Activated CD8-positive, alpha-beta memory T cell treated with anti-CD3 and anti-CD28 coated beads, Interleukin-2, amount 50 U/mL, for 4 hours (primary cell): ENCODE measurements at regions not wholly inside any gene's neighbourhood (a gene's known extent, or its start where the extent isn't known, plus 50 kb on each side); places are given as distances from the start of the nearest gene placed in this dataset.
"Not testable (repeated sequence)": the region's sequence is repeated elsewhere in the genome, so short reads cannot be mapped to it uniquely, and the experiment has no call there.

ENCODE experiments used
- DNase-seq: peaks from one replicate; pipeline ENCODE4 v3.0.0-alpha.2; 2020

DNA sequence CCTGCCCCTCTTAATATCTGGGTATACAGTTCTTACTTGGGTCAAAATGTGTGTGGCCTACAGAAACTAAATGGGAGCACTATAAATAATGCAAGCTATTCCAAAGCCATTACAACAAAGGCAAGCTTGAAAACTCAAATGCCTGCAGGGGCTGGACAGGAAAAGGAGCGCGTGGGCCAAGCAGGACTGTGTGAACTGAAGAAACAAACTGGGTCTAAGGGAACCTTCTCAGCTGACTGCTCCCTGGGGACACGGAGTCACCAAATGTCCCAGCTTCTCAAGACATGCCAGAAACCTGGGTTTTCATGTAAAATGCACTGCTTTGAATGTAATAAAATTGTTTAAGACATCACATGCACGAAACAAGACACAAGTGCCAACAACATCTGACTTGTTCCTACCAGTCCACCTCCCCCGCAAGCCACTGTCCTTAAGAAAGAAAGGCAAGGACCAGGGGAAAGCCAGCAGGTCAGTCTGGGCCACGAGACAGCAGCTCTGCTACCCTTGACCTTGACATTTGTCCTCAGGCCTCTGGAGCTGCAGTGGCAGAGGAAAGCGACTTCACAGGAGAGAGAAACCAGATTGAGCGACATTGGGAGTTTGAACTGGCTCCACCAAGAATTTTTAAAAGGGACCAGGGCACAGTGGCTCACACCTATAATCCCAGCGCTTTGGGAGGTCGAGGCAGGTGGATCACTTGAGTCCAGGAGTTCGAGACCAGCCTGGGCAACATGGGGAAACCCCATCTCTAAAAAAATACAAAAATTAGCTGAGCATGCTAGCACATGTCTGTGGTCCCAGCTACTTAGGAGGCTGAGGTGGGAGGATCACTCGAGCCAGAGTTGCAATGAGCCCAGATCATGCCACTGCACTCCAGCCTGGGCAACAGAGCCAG lies 89.7 kb upstream of the SH3BP4 start:
- DNase-seq, result no peak

DNA sequence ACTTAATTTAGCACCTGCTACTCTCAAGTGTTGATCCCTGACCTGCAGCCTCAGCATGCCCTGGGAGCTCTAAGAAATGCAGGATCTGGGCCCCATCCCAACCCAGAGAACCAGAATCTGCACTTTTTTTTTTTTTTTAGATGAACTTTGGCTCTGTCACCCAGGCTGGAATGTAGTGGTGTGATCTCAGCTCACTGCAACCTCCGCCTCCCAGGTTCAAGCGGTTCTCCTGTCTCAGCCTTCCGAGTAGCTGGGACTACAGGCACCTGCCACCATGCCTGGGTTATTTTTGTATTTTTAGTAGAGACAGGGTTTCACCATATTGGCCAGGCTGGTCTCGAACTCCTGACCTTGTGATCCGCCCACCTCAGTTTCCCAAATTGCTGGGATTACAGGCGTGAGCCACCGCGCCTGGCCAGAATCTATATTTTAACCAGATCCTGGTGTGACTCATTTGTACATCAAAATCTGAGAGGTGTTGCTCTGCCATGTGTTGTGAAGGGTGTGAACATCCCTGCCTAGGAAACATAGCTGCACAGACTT lies 92.4 kb upstream of the SH3BP4 start:
- not testable (repeated sequence) for DNase-seq

- no peak for DNase-seq
Observed at GRCh38 chr2:234858790-234859329, 93.0 kb upstream of the SH3BP4 start.

GRCh38 chr2:234858145-234858544 lies 93.7 kb upstream of the SH3BP4 start:
- DNase-seq, result no peak

GRCh38 chr2:234853729-234854128 lies 98.1 kb upstream of the SH3BP4 start:
- DNase-seq, result no peak

- DNase-seq, result no peak
Observed at GRCh38 chr2:234852941-234853340, 98.9 kb upstream of the SH3BP4 start.

DNA sequence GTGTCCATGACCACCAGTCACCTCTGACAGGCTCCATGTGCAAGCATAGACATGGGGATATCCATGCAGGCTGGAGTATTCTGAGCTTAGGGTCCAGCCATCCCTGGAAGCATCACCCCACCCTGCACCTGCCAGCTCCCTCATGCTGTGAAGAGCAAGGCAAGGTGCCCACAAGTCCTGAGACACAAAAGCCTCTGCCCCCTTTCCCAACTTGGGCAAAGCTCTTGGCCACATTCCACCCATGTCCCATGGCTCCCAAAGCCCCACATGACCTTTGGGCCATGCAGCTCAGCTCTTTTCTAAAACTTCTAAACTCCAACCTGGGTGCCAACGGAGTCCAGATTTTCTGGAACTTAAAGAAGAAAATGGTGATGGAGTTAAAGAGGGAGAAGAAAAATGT lies 99.8 kb upstream of the SH3BP4 start:
- DNase-seq, result no peak

DNA sequence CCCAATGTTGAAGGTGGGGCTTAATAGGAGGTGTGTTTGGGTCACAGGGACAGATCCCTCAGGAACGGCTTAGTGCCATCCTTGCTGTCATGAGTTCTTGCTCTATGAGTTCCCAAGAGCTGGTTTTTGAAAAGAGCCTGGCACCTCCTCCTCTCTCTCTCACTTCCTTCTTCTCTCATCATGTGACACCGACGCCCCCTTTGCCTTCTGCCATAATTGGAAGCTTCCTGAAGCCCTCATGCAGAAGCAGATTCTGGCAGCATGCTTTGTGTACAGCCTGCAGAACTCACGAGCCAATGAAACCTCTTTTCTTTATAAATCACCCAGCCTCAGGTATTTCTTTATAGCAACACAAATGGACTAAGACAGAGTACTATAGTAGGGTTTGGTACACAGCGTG lies 100.4 kb upstream of the SH3BP4 start:
- no peak for DNase-seq

DNA sequence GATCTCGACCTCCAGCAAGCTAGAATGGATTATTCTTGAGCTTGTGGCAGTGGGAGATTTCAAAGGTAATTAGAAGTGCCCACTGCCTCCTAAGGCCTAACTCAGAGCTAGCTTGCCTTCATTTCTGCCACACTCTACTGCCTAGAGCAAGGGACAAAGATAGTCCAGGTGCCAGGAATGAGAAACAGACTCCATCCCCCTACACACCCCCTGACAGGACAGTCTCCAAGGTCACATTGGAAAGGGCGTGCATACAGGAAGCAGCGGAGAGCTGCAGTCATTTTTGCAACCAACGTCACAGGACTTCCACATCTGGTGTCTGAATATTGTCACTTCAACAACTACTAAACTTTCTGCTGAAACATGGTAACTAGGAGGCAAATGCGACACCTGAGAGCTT lies 101.0 kb upstream of the SH3BP4 start:
- no peak for DNase-seq

- DNase-seq, result no peak
Observed at GRCh38 chr2:234849678-234850077, 102.1 kb upstream of the SH3BP4 start.

DNA sequence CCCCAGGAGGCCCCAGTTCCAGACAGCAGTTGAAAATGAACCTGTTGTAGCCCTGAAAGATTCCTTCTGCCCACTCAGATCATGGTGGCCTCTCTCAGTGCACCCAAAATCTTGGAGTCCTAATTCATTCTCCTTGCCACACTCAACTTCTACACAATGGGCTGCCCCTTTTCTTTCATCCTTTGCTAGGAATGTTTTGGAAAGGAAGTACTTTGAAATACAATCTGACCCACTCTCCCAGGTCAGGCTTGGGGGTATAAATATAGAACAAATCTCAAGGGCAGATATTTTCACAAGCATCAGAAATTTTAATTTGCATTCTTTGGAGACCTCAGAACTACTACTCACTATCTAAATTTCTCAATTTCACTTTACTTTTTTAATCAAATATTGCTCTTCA lies 103.2 kb upstream of the SH3BP4 start:
- no peak for DNase-seq

- no peak for DNase-seq
Observed at GRCh38 chr2:234847639-234848038, 104.2 kb upstream of the SH3BP4 start.

DNA sequence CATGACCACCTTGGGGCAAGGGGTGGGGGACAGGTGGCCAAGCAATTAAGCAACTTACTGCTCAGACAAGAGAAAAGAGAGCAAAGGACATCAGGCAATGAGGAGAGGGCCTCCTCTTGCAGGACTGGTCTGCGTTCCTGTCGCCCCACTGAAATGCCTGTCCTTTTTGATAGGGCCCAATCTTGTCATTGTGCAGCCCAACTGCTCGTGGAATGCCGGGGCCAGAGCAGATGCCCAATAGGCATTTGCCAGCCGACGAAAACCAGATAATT lies 104.5 kb upstream of the SH3BP4 start:
- DNase-seq, result no peak

GRCh38 chr2:234846599-234847363 lies 105.0 kb upstream of the SH3BP4 start:
- DNase-seq, result no peak

DNA sequence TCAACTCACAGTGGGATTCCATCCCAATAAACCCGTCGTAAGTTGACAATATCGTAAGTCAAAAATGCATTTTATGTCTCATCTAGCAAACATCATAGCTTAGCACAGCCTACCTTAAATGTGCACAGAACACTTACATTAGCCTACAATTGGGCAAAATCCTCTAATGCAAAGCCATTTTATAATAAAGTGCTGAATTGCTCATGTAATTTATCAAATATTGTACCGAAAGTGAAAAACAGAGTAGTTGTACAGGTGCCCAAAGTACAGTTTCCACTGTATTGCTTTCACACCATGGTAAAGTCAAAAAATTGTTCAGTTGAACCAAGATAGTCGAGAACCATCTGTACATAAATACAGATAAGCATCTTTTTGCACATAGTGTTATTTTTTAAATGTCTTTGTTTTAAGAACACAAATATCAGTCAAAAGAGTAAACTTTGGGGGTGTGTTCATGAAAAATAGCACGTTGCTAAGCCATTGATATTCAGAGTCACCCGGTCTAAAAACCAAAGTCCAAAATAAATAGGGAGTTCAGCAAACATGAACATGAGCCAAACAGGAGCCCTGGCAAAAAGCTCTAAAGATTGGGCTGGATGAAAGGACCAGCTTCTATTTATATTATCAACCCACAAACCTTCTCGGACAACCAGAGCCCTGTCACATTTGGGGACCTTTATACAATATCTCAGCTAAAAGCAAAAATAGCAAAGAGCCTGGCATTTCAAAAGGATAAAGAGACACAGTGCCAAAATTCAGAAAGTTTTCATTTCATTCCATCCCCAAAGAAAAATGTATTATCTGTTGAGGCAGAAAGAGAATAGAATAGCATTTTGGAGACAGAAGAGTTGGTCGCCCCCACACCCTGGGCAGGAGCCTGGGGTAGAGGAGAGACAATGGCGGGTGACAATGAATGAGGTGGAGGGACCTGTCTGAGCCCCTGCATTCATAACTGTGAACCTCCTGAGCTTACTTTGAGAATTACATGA lies 105.9 kb upstream of the SH3BP4 start:
- no peak for DNase-seq

- no peak for DNase-seq
Observed at GRCh38 chr2:234843411-234843810, 108.4 kb upstream of the SH3BP4 start.

- no peak for DNase-seq
Observed at GRCh38 chr2:234842753-234843152, 109.1 kb upstream of the SH3BP4 start.

- no peak for DNase-seq
Observed at GRCh38 chr2:234841321-234842015, 110.3 kb upstream of the SH3BP4 start.

DNA sequence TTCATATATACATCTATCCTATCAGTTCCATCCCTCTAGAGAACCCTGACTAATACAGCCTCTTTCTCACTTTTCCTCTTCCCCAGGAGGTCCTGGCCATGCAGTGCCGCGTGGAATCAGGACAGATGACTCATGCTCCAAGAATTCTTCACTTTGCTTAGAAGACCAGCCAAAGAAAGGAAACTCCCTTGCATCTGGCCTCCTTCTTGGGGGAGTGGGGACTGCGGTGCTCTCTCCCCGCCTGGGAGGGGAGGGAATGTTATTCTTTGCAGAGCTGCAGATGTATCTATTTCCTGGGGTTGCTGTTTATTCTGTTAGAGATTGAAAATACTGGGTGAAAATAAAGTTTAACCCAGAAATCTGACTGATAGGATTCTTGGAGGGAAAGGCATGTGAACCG lies 111.5 kb upstream of the SH3BP4 start:
- no peak for DNase-seq

- no peak for DNase-seq
Observed at GRCh38 chr2:234839285-234839684, 112.5 kb upstream of the SH3BP4 start.

DNA sequence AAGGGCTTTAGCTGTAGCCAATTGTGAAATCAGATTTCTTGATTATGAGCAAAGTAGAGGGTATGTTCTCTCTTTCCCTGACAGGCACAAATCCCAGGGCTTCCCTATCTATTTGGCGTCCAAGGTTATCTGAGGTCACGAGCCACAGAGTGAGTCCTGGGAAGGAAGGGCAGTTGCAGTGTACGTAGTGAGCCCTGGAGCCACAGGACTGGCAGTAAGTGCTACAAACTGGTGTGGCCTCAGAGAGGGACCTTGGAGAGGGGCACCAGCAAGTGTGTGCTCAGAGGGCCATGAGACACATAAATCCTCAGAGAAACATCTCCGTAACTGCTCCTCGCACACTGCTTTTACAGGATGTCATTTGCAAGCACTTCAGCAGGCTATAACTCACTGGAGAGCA lies 115.5 kb upstream of the SH3BP4 start:
- DNase-seq, result no peak

DNA sequence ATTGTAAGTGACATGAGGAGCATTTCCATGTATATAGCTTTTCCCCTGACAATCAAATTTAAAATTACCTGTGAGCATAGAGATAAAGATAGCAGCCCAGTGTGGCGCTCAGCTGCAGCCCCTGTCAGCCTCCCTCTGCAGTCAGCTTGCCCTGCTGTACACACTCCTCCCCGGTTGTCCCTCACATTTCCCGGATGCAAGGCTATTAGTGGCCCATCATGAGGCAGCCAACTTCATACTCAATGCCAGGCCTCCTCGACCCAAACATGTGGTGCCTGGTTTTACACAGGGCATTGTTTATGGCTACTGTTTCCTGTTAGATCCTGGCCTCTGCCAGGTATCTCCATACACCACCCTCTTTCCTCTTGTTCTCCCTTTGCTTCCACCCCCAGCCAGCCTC lies 116.1 kb upstream of the SH3BP4 start:
- DNase-seq, result no peak
